ENCODE measurements at regions not wholly inside any gene's neighbourhood (a gene's known extent, or its start where the extent isn't known, plus 50 kb on each side); places are given as distances from the start of the nearest gene placed in this dataset.

GRCh38 chr1:82836973-82837680 is 1036.4 kb downstream of the ADGRL2 start:
- no peaks in the 10 kb centered on the region for H3K27me3 ChIP-seq (ENCODE audit: insufficient read depth, low read length)
- H3K4me1 ChIP-seq (ENCODE audit: insufficient read depth, low read length) = no peaks in the 10 kb centered on the region
- H3K4me3 ChIP-seq (ENCODE audit: low read length) = no peak overlapping the region
- no peaks in the 10 kb centered on the region for H3K9me3 ChIP-seq (ENCODE audit: low read depth, low read length)

- H3K9me3 ChIP-seq (ENCODE audit: low read depth, low read length) = no peaks in the 10 kb centered on the region
- no peaks in the 10 kb centered on the region for H3K4me1 ChIP-seq (ENCODE audit: insufficient read depth, low read length)
- no peaks in the 10 kb centered on the region for H3K27me3 ChIP-seq (ENCODE audit: insufficient read depth, low read length)
- H3K4me3 ChIP-seq (ENCODE audit: low read length) = no peak overlapping the region
These were observed 1035.7 kb downstream of the ADGRL2 start for GRCh38 chr1:82836213-82836972.

GRCh38 chr1:82830690-82831380 is 1030.1 kb downstream of the ADGRL2 start:
- Histone ChIP-seq H3K4me1 (ENCODE audit: insufficient read depth, low read length) (no peaks in the 10 kb centered on the region), H3K4me3 (ENCODE audit: low read length) (no peak overlapping the region), H3K27me3 (ENCODE audit: insufficient read depth, low read length) (no peaks in the 10 kb centered on the region), H3K9me3 (ENCODE audit: low read depth, low read length) (no peaks in the 10 kb centered on the region)

- no peaks in the 10 kb centered on the region for H3K4me1 ChIP-seq (ENCODE audit: insufficient read depth, low read length)
- H3K4me3 ChIP-seq (ENCODE audit: low read length) = no peak overlapping the region
- no peaks in the 10 kb centered on the region for H3K27me3 ChIP-seq (ENCODE audit: insufficient read depth, low read length)
- H3K9me3 ChIP-seq (ENCODE audit: low read depth, low read length) = no peaks in the 10 kb centered on the region
These were observed 1028.8 kb downstream of the ADGRL2 start for GRCh38 chr1:82829527-82829926.

GRCh38 chr1:82823876-82824275 is 1023.1 kb downstream of the ADGRL2 start:
- no peak overlapping the region for H3K4me3 ChIP-seq (ENCODE audit: low read length)
- H3K27me3 ChIP-seq (ENCODE audit: insufficient read depth, low read length) = no peaks in the 10 kb centered on the region
- no peaks in the 10 kb centered on the region for H3K9me3 ChIP-seq (ENCODE audit: low read depth, low read length)
- no peaks in the 10 kb centered on the region for H3K4me1 ChIP-seq (ENCODE audit: insufficient read depth, low read length)

GRCh38 chr1:82820816-82821215 is 1020.1 kb downstream of the ADGRL2 start:
- H3K27me3 ChIP-seq (ENCODE audit: insufficient read depth, low read length) = no peaks in the 10 kb centered on the region
- no peaks in the 10 kb centered on the region for H3K9me3 ChIP-seq (ENCODE audit: low read depth, low read length)
- no peaks in the 10 kb centered on the region for H3K4me1 ChIP-seq (ENCODE audit: insufficient read depth, low read length)
- H3K4me3 ChIP-seq (ENCODE audit: low read length) = no peak overlapping the region

GRCh38 chr1:82819234-82819633 is 1018.5 kb downstream of the ADGRL2 start:
- H3K4me1 ChIP-seq (ENCODE audit: insufficient read depth, low read length) = no peaks in the 10 kb centered on the region
- no peak overlapping the region for H3K4me3 ChIP-seq (ENCODE audit: low read length)
- no peaks in the 10 kb centered on the region for H3K27me3 ChIP-seq (ENCODE audit: insufficient read depth, low read length)
- H3K9me3 ChIP-seq (ENCODE audit: low read depth, low read length) = no peaks in the 10 kb centered on the region

GRCh38 chr1:82818586-82818985 is 1017.9 kb downstream of the ADGRL2 start:
- H3K4me3 ChIP-seq (ENCODE audit: low read length) = no peak overlapping the region

GRCh38 chr1:82813386-82813785 is 1012.7 kb downstream of the ADGRL2 start:
- Histone ChIP-seq H3K4me1 (ENCODE audit: insufficient read depth, low read length) (no peaks in the 10 kb centered on the region), H3K4me3 (ENCODE audit: low read length) (no peak overlapping the region), H3K9me3 (ENCODE audit: low read depth, low read length) (no peaks in the 10 kb centered on the region), H3K27me3 (ENCODE audit: insufficient read depth, low read length) (no peaks in the 10 kb centered on the region)

More at GRCh38 chr1:82818586-82818985, 1017.9 kb downstream of the ADGRL2 start:
- Histone ChIP-seq H3K4me1 (ENCODE audit: insufficient read depth, low read length) (no peaks in the 10 kb centered on the region), H3K27me3 (ENCODE audit: insufficient read depth, low read length) (no peaks in the 10 kb centered on the region), H3K9me3 (ENCODE audit: low read depth, low read length) (no peaks in the 10 kb centered on the region)

GRCh38 chr1:82810601-82811000 is 1009.9 kb downstream of the ADGRL2 start:
- no peaks in the 10 kb centered on the region for H3K4me1 ChIP-seq (ENCODE audit: insufficient read depth, low read length)
- H3K27me3 ChIP-seq (ENCODE audit: insufficient read depth, low read length) = no peaks in the 10 kb centered on the region
- H3K9me3 ChIP-seq (ENCODE audit: low read depth, low read length) = no peaks in the 10 kb centered on the region
- no peak overlapping the region for H3K4me3 ChIP-seq (ENCODE audit: low read length)

- Histone ChIP-seq H3K4me1 (ENCODE audit: insufficient read depth, low read length) (no peaks in the 10 kb centered on the region), H3K27me3 (ENCODE audit: insufficient read depth, low read length) (no peaks in the 10 kb centered on the region), H3K4me3 (ENCODE audit: low read length) (no peak overlapping the region), H3K9me3 (ENCODE audit: low read depth, low read length) (no peaks in the 10 kb centered on the region)
These were observed 1006.8 kb downstream of the ADGRL2 start for GRCh38 chr1:82807563-82807962.

GRCh38 chr1:82806133-82806532 is 1005.4 kb downstream of the ADGRL2 start:
- Histone ChIP-seq H3K4me1 (ENCODE audit: insufficient read depth, low read length) (no peaks in the 10 kb centered on the region), H3K27me3 (ENCODE audit: insufficient read depth, low read length) (no peaks in the 10 kb centered on the region), H3K4me3 (ENCODE audit: low read length) (no peak overlapping the region), H3K9me3 (ENCODE audit: low read depth, low read length) (no peaks in the 10 kb centered on the region)

- no peaks in the 10 kb centered on the region for H3K9me3 ChIP-seq (ENCODE audit: low read depth, low read length)
- H3K27me3 ChIP-seq (ENCODE audit: insufficient read depth, low read length) = no peaks in the 10 kb centered on the region
- H3K4me3 ChIP-seq (ENCODE audit: low read length) = no peak overlapping the region
- H3K4me1 ChIP-seq (ENCODE audit: insufficient read depth, low read length) = no peaks in the 10 kb centered on the region
These were observed 1000.4 kb downstream of the ADGRL2 start for GRCh38 chr1:82801176-82801575.

GRCh38 chr1:82800721-82801120 is 1000.0 kb downstream of the ADGRL2 start:
- Histone ChIP-seq H3K4me3 (ENCODE audit: low read length) (no peak overlapping the region), H3K4me1 (ENCODE audit: insufficient read depth, low read length) (no peaks in the 10 kb centered on the region), H3K27me3 (ENCODE audit: insufficient read depth, low read length) (no peaks in the 10 kb centered on the region), H3K9me3 (ENCODE audit: low read depth, low read length) (no peaks in the 10 kb centered on the region)

GRCh38 chr1:82799261-82799660 is 998.5 kb downstream of the ADGRL2 start:
- no peaks in the 10 kb centered on the region for H3K27me3 ChIP-seq (ENCODE audit: insufficient read depth, low read length)
- H3K4me3 ChIP-seq (ENCODE audit: low read length) = no peak overlapping the region

More at GRCh38 chr1:82799261-82799660, 998.5 kb downstream of the ADGRL2 start:
- Histone ChIP-seq H3K9me3 (ENCODE audit: low read depth, low read length) (no peaks in the 10 kb centered on the region), H3K4me1 (ENCODE audit: insufficient read depth, low read length) (no peaks in the 10 kb centered on the region)
